Smooth muscle cell (in vitro differentiated cells): ENCODE measurements at regions not wholly inside any gene's neighbourhood (a gene's known extent, or its start where the extent isn't known, plus 50 kb on each side); places are given as distances from the start of the nearest gene placed in this dataset.
A peak's percentile ranks its signal among the peaks of the same experiment; 100 is the strongest.
"Not testable (repeated sequence)": the region's sequence is repeated elsewhere in the genome, so short reads cannot be mapped to it uniquely, and the experiment has no call there.

ENCODE experiments used
- DNase-seq: peaks from one replicate; lab custom pipeline; 2025; ENCODE audit not compliant: unreplicated experiment; lab: John Stamatoyannopoulos, UW
- H2AFZ ChIP-seq: fragments of 200-600 bp; sonication (generic); 2 replicates; pipeline ENCODE4 v1.6.0; 2016; ENCODE audit warnings: antibody characterized with exemption, low read depth, mild to moderate bottlenecking
- H3F3A ChIP-seq: fragments of 200-600 bp; sonication (generic); 2 replicates; pipeline ENCODE4 v1.6.0; 2017; ENCODE audit warnings: antibody characterized with exemption, low read depth
- H3K27ac ChIP-seq: fragments of 200-600 bp; sonication (generic); 2 replicates; pipeline ENCODE4 v1.5.1; 2016; ENCODE audit warnings: low read depth, mild to moderate bottlenecking
- H3K27me3 ChIP-seq: fragments of 200-600 bp; sonication (generic); 2 replicates; pipeline ENCODE4 v1.6.1; 2016; ENCODE audit warnings: low read depth, mild to moderate bottlenecking
- H3K36me3 ChIP-seq: fragments of 200-600 bp; sonication (generic); 2 replicates; pipeline ENCODE4 v1.5.1; 2016; ENCODE audit warnings: low read depth
- H3K4me1 ChIP-seq: fragments of 200-600 bp; sonication (generic); 2 replicates; pipeline ENCODE4 v1.5.1; 2016; ENCODE audit warnings: low read depth
- H3K4me2 ChIP-seq: fragments of 200-600 bp; sonication (generic); 2 replicates; pipeline ENCODE4 v1.6.0; 2016; ENCODE audit warnings: mild to moderate bottlenecking
- H3K4me3 ChIP-seq: fragments of 200-600 bp; sonication (generic); 2 replicates; pipeline ENCODE4 v1.5.1; 2016; ENCODE audit warnings: mild to moderate bottlenecking
- H3K79me2 ChIP-seq: fragments of 200-600 bp; sonication (generic); 2 replicates; pipeline ENCODE4 v1.6.0; 2016; ENCODE audit warnings: low read depth, mild to moderate bottlenecking
- H3K9ac ChIP-seq: fragments of 200-600 bp; sonication (generic); 2 replicates; pipeline ENCODE4 v1.6.0; 2016; ENCODE audit warnings: low read depth
- H3K9me3 ChIP-seq: fragments of 200-600 bp; sonication (generic); replicated peaks from 2 replicates; pipeline ENCODE4 v1.5.1; 2016; ENCODE audit warnings: low read depth
- H4K20me1 ChIP-seq: fragments of 200-600 bp; sonication (generic); 2 replicates; pipeline ENCODE4 v1.6.0; 2016; ENCODE audit warnings: low read depth
- WGBS: methylation state at CpG from one replicate; pipeline ENCODE4 v1.1.7; 2016; ENCODE audit warnings: low lambda C conversion rate; 5-methylcytosine and 5-hydroxymethylcytosine counted together

DNA sequence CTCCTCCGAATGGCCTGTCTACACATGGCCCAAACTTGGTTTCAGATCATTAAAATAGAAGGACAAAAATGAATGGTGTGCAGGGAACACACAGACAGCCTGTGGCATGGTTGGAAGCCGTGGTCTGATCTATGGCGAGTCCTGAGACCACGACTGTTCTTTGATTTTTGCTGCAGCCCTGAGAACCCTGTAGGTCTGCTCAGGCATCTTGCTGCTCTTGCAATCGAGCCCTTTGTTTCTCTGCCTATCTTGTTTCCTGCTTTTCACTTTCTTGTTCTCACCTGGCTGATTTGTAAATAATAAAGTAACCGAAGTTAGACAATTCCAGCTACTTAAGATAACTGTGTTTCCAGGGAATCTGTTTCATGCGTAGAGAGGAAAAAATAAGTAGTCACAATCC is 54.1 kb upstream of the NBPF9 start:
- not testable (repeated sequence) for H3K36me3 ChIP-seq, H4K20me1 ChIP-seq, H3K27ac ChIP-seq, H3K4me1 ChIP-seq, H3K9me3 ChIP-seq, H3K79me2 ChIP-seq, H2AFZ ChIP-seq, H3K9ac ChIP-seq, H3K4me2 ChIP-seq, H3F3A ChIP-seq, H3K4me3 ChIP-seq, H3K27me3 ChIP-seq, DNase-seq
- WGBS, result 77% methylated on average over 6 of the region's 7 CpGs

DNA sequence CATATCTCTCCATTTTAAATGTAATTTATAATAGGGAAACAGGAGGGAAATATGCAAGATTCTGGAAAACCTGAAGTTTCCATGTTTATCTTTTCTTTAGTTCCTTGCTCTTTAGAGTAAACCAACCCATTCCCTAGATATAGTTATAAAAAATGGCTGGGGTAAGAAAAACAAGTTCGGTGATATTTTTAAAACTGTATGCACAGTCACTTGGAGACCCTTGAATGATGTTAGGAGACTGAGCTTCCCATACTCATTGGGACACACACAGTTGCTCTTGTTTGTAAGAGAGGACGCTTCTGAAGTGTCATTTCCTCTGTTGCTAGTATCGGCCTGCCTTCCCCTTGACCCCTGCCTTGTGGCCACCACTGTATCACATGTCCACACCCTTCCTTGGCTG is 55.0 kb upstream of the NBPF9 start:
- not testable (repeated sequence) for H3K4me1 ChIP-seq, H3K4me2 ChIP-seq
- WGBS, result 70% methylated on average over 2 of the region's 3 CpGs

GRCh38 chr1:149163063-149163444 is 59.7 kb upstream of the NBPF9 start:
- H3K27me3 ChIP-seq, H2AFZ ChIP-seq, H3K4me2 ChIP-seq, H3K9ac ChIP-seq, H3K9me3 ChIP-seq, H3K36me3 ChIP-seq, H3K27ac ChIP-seq, DNase-seq, H4K20me1 ChIP-seq, H3K4me1 ChIP-seq, H3K4me3 ChIP-seq, H3F3A ChIP-seq, H3K79me2 ChIP-seq: not testable (repeated sequence)
- 65% methylated on average over 2 of the region's 19 CpGs for WGBS

More for the DNA sequence above, 55.0 kb upstream of the NBPF9 start:
- H3K79me2 ChIP-seq, H3K4me3 ChIP-seq, H2AFZ ChIP-seq, H3K27me3 ChIP-seq, H3K9me3 ChIP-seq, DNase-seq, H3K9ac ChIP-seq, H3F3A ChIP-seq, H4K20me1 ChIP-seq, H3K36me3 ChIP-seq, H3K27ac ChIP-seq: not testable (repeated sequence)

- not testable (repeated sequence) for H3K79me2 ChIP-seq, H3K27me3 ChIP-seq, H3K27ac ChIP-seq, H3K9ac ChIP-seq, H3K36me3 ChIP-seq, H4K20me1 ChIP-seq, H3F3A ChIP-seq, H2AFZ ChIP-seq, H3K9me3 ChIP-seq, DNase-seq, H3K4me1 ChIP-seq
- WGBS, result 37% methylated on average over 4 of the region's 7 CpGs
- H3K4me3 ChIP-seq, result peak overlapping the region; percentile 40
- peak overlapping the region; percentile 78 for H3K4me2 ChIP-seq
Observed at GRCh38 chr1:149174765-149175164, 71.4 kb upstream of the NBPF9 start.

DNA sequence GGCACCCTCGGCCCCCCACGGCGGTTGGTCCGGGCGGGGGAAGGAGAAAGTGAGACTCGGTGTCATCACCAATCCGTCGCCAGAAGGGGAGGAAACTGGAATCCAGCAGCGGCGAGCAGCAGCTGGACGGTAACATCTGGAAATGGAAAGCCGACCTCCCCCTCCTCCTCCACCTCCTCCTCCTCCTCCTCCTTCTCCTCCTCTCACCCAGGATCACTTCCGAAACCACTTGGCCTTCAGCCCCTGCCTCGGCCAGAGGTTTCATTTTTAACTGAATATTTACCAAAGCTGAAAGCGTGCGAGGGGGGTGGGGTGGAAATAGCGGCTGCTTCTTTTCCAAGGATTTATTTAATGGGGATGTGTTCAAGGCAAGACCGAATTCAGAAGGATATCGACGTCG is 72.5 kb upstream of the NBPF9 start:
- WGBS, result 0% methylated on average over 18 of the region's 21 CpGs
- H3K9ac ChIP-seq, result peak overlapping the region; percentile 64

GRCh38 chr1:149176453-149177316 is 73.3 kb upstream of the NBPF9 start:
- Histone ChIP-seq H3K4me3 (peak overlapping the region; percentile 62), H3K27ac (peak overlapping the region; percentile 91), H3K9ac (peak overlapping the region; percentile 94), H3K4me2 (peak overlapping the region; percentile 80)
- not testable (repeated sequence) for H3K79me2 ChIP-seq, H3F3A ChIP-seq, H3K4me1 ChIP-seq, H3K9me3 ChIP-seq, H3K36me3 ChIP-seq, H4K20me1 ChIP-seq, H2AFZ ChIP-seq, H3K27me3 ChIP-seq
- peak; percentile 4 for DNase-seq
- WGBS, result 0% methylated on average over 29 of the region's 68 CpGs

More for the DNA sequence above, 72.5 kb upstream of the NBPF9 start:
- H3K27me3 ChIP-seq, H3F3A ChIP-seq, H3K9me3 ChIP-seq, H3K36me3 ChIP-seq, H4K20me1 ChIP-seq, DNase-seq, H3K4me1 ChIP-seq, H3K79me2 ChIP-seq, H2AFZ ChIP-seq: not testable (repeated sequence)
- H3K4me2 ChIP-seq, result peak overlapping the region; percentile 81
- peak overlapping the region; percentile 72 for H3K27ac ChIP-seq
- H3K4me3 ChIP-seq, result peak overlapping the region; percentile 61

GRCh38 chr1:149190742-149191141 is 87.4 kb upstream of the NBPF9 start:
- H3K4me1 ChIP-seq, H4K20me1 ChIP-seq, H3K36me3 ChIP-seq, H2AFZ ChIP-seq, H3F3A ChIP-seq, H3K4me3 ChIP-seq, H3K27me3 ChIP-seq, H3K79me2 ChIP-seq, DNase-seq, H3K9me3 ChIP-seq, H3K27ac ChIP-seq, H3K9ac ChIP-seq: not testable (repeated sequence)
- H3K4me2 ChIP-seq, result peak overlapping the region; percentile 63
- 47% methylated on average over 2 of the region's 2 CpGs for WGBS

DNA sequence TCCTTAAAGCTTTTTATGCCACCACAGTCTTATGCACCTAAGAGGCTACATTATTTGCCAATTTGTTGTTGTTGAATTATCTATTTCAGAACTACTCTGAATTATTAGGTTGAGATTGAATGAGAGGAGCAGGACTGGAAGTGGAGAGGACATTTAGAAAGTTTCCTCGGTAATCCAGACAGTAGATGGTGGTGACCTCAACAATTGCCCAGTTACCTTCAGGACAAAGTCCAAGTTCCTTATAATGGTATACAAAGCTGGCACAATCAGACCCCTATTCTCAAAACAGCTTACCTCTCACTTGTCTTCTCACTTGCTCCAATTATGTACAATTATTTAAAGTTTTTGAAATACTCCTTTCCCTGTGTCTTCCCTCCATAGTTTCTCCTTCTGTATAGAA is 93.3 kb upstream of the NBPF9 start:
- H3K79me2 ChIP-seq, result peaks cover 15% of the 10 kb centered on the region
- H3K27me3 ChIP-seq, H3K27ac ChIP-seq, H3K4me3 ChIP-seq, H3K9me3 ChIP-seq, DNase-seq, H3K4me1 ChIP-seq, H2AFZ ChIP-seq, H3F3A ChIP-seq, H3K36me3 ChIP-seq, H3K4me2 ChIP-seq, H4K20me1 ChIP-seq, H3K9ac ChIP-seq: not testable (repeated sequence)
- WGBS, result 91% methylated on average over 1 of the region's 1 CpG
